Hindlimb muscle (tissue), 1 donor: ENCODE measurements at regions not wholly inside any gene's neighbourhood (a gene's known extent, or its start where the extent isn't known, plus 50 kb on each side); places are given as distances from the start of the nearest gene placed in this dataset.
"Not testable (repeated sequence)": the region's sequence is repeated elsewhere in the genome, so short reads cannot be mapped to it uniquely, and the experiment has no call there.

Experiments used
- DNase-seq: peaks from one replicate; pipeline ENCODE4 v3.0.0-alpha.2; 2013

- no peak for DNase-seq
Measured at GRCh38 chr1:168490306-168490705, 53.5 kb downstream of the XCL2 start.

GRCh38 chr1:168488138-168488537 is 55.7 kb downstream of the XCL2 start:
- peak; percentile 77 for DNase-seq

GRCh38 chr1:168486820-168487219 is 57.0 kb downstream of the XCL2 start:
- not testable (repeated sequence) for DNase-seq

- no peak for DNase-seq
Measured at GRCh38 chr1:168485048-168485447, 58.7 kb downstream of the XCL2 start.

- DNase-seq, result no peak
Measured at GRCh38 chr1:168484083-168484482, 59.7 kb downstream of the XCL2 start.

- no peak for DNase-seq
Measured at GRCh38 chr1:168483539-168483938, 60.3 kb downstream of the XCL2 start.

GRCh38 chr1:168482106-168482505 is 61.7 kb downstream of the XCL2 start:
- DNase-seq, result no peak

GRCh38 chr1:168481586-168481985 is 62.2 kb downstream of the XCL2 start:
- DNase-seq, result no peak

- DNase-seq, result no peak
Measured at GRCh38 chr1:168480997-168481396, 62.8 kb downstream of the XCL2 start.

GRCh38 chr1:168477792-168478191 is 66.0 kb downstream of the XCL2 start:
- no peak for DNase-seq

GRCh38 chr1:168476588-168477385 is 67.0 kb downstream of the XCL2 start:
- no peak for DNase-seq

GRCh38 chr1:168474322-168474721 is 69.5 kb downstream of the XCL2 start:
- DNase-seq, result no peak

- no peak for DNase-seq
Measured at GRCh38 chr1:168473126-168473525, 70.7 kb downstream of the XCL2 start.

- no peak for DNase-seq
Measured at GRCh38 chr1:168472223-168472622, 71.6 kb downstream of the XCL2 start.

- no peak for DNase-seq
Measured at GRCh38 chr1:168470901-168471431, 72.8 kb downstream of the XCL2 start.

- peak; percentile 55 for DNase-seq
Measured at GRCh38 chr1:168469690-168470089, 74.1 kb downstream of the XCL2 start.

GRCh38 chr1:168468822-168469221 is 75.0 kb downstream of the XCL2 start:
- DNase-seq, result no peak

- no peak for DNase-seq
Measured at GRCh38 chr1:168468042-168468809, 75.6 kb downstream of the XCL2 start.

GRCh38 chr1:168467452-168467851 is 76.3 kb downstream of the XCL2 start:
- no peak for DNase-seq

GRCh38 chr1:168466714-168467131 is 77.1 kb downstream of the XCL2 start:
- DNase-seq, result no peak

GRCh38 chr1:168466092-168466713 is 77.6 kb downstream of the XCL2 start:
- peak; percentile 56 for DNase-seq

GRCh38 chr1:168461108-168461507 is 82.7 kb downstream of the XCL2 start:
- not testable (repeated sequence) for DNase-seq

GRCh38 chr1:168457296-168457695 is 86.5 kb downstream of the XCL2 start:
- not testable (repeated sequence) for DNase-seq
